NB4 (cell line): ENCODE measurements at regions not wholly inside any gene's neighbourhood (a gene's known extent, or its start where the extent isn't known, plus 50 kb on each side); places are given as distances from the start of the nearest gene placed in this dataset.

ENCODE experiments used
- TF ChIP-seq, protein P1 (sequence below): IDR thresholded peaks from one replicate; pipeline ENCODE4 v1.5.1; 2012; ENCODE audit warnings: low read depth, low read length
- TF ChIP-seq, protein P2 (sequence below): IDR thresholded peaks from 2 replicates; pipeline ENCODE4 v1.6.1; 2011; ENCODE audit warnings: low read depth, low read length

DNA sequence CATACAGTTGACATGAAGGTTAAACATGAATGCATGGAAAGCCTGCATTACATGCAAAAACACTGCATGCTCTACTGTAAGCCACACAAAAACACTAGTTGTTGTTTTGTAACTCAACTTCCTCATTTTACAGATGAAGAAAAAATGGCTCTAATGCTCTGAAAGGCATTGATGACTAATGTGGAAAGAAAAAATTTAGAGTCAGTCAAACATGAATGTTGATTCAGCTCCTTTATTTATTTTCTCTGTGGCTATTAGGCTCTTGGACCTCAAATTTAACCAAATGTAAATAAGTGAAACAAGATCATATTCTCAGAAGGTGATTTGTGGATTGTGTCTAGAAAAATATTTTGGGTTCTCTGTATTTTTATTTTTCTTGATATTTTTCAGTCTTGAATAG lies 336.7 kb upstream of the ZNF717 start:
- TF ChIP-seq, protein P1, sequence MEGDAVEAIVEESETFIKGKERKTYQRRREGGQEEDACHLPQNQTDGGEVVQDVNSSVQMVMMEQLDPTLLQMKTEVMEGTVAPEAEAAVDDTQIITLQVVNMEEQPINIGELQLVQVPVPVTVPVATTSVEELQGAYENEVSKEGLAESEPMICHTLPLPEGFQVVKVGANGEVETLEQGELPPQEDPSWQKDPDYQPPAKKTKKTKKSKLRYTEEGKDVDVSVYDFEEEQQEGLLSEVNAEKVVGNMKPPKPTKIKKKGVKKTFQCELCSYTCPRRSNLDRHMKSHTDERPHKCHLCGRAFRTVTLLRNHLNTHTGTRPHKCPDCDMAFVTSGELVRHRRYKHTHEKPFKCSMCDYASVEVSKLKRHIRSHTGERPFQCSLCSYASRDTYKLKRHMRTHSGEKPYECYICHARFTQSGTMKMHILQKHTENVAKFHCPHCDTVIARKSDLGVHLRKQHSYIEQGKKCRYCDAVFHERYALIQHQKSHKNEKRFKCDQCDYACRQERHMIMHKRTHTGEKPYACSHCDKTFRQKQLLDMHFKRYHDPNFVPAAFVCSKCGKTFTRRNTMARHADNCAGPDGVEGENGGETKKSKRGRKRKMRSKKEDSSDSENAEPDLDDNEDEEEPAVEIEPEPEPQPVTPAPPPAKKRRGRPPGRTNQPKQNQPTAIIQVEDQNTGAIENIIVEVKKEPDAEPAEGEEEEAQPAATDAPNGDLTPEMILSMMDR: no peak
- TF ChIP-seq, protein P2, sequence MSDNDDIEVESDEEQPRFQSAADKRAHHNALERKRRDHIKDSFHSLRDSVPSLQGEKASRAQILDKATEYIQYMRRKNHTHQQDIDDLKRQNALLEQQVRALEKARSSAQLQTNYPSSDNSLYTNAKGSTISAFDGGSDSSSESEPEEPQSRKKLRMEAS: no peak
